Stimulated activated CD8-positive, alpha-beta memory T cell treated with anti-CD3 and anti-CD28 coated beads, Interleukin-12 subunit alpha, Interleukin-12 subunit beta, amount 100 ng/mL, for 24 hours (primary cell): ENCODE measurements at regions not wholly inside any gene's neighbourhood (a gene's known extent, or its start where the extent isn't known, plus 50 kb on each side); places are given as distances from the start of the nearest gene placed in this dataset.
"Not testable (repeated sequence)": the region's sequence is repeated elsewhere in the genome, so short reads cannot be mapped to it uniquely, and the experiment has no call there.

Experiments used
- DNase-seq: peaks from one replicate; pipeline ENCODE4 v3.0.0-alpha.2; 2020; ENCODE audit errors: extremely low read depth

- no peak for DNase-seq
Observed at GRCh38 chrX:45683914-45684313, 483.2 kb upstream of the DIPK2B start.

- no peak for DNase-seq
Observed at GRCh38 chrX:45681891-45682290, 481.2 kb upstream of the DIPK2B start.

DNA sequence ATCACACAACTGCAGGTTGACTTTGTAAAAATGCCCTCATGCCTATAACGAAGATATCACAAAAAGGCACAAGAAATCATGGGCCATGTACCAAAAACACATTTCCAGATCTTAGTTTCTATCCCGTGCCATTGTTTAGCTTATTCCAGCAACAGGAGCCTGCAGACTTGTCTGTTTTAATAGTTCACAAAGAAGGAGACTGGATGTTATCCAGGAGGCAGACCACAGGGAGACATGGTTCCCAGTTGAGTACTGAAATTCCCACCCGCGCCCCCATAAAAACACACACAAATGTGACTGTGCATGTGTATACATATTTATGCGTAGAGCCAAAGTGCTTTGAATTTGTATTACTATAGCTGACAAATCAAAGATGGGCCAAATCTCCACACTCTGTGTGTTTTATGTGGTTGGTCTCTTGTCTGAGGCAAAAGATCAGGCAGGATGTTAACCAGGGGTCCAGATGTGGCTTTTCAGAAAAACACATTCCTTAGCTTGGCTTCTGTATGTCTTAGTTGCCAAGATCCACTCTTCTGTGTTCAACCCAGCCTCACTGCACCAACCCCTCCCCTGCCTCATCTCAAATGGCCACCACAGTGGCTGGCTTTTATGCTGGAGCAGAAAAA lies 469.2 kb upstream of the DIPK2B start:
- DNase-seq = no peak

- no peak for DNase-seq
Observed at GRCh38 chrX:45668686-45669443, 468.2 kb upstream of the DIPK2B start.

GRCh38 chrX:45667666-45668065 lies 467.0 kb upstream of the DIPK2B start:
- DNase-seq = no peak

GRCh38 chrX:45664727-45665290 lies 464.1 kb upstream of the DIPK2B start:
- DNase-seq = no peak

- no peak for DNase-seq
Observed at GRCh38 chrX:45660477-45660876, 459.8 kb upstream of the DIPK2B start.

DNA sequence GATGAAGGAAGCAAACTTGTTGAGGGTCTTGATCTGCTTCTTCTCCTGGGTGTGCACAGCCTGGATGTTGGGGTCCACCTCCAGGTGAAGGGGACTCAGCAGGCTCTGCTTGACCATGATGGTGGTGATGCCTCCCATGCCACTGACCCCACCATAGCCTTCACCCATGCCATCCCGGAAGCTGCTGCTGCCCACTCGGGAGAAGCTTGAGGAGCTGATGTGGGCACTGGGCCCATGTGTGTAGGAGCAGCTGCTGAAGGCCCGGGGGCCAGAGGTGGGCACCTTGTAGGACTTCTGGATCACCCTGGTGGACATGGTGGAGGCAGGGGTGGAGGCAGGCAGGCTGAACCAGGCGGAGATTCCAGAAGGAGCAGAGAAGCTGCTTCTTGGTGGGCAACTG lies 432.7 kb upstream of the DIPK2B start:
- DNase-seq = no peak

- DNase-seq = no peak
Observed at GRCh38 chrX:45632506-45632905, 431.8 kb upstream of the DIPK2B start.

- DNase-seq = no peak
Observed at GRCh38 chrX:45630078-45630477, 429.4 kb upstream of the DIPK2B start.

- DNase-seq = no peak
Observed at GRCh38 chrX:45628041-45628440, 427.4 kb upstream of the DIPK2B start.

GRCh38 chrX:45623266-45623665 lies 422.6 kb upstream of the DIPK2B start:
- DNase-seq = no peak

DNA sequence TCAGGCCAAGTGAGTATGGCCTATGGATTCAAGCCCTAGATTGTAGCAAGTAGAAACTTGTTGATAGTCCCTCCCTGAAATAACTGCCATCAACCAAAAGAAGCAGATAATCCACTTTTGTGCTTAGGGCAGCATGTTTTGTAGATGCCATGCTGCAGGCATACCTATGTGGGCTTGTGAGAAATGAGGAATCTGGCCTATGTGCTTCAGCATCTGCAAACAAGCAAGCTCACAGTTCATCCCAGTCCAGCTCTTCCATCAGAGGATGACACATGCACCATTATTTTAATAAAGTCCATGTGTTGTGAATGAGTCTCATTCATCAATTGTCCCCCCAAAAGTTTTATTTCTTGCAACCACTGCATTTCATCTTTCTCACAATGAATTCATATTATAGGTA lies 421.9 kb upstream of the DIPK2B start:
- DNase-seq = no peak

DNA sequence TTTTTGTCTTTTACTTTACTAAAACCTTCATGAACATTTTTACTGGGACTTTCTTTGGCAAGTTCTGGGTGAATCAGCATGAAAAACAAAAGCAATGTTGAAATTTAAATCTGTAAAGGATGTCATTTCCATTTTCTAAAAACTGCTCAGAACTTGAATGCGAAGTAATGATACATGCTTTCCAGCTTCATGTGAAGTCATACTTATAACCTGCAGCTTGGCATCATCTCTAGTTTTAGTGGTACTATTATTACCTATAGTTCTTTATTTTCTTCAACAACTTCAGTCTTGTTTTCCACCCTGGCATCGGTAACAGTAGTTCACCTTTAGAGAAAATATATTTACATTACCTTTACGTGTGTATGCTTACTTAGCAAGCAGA lies 421.4 kb upstream of the DIPK2B start:
- DNase-seq = no peak

- DNase-seq = no peak
Observed at GRCh38 chrX:45621376-45622041, 420.8 kb upstream of the DIPK2B start.

DNA sequence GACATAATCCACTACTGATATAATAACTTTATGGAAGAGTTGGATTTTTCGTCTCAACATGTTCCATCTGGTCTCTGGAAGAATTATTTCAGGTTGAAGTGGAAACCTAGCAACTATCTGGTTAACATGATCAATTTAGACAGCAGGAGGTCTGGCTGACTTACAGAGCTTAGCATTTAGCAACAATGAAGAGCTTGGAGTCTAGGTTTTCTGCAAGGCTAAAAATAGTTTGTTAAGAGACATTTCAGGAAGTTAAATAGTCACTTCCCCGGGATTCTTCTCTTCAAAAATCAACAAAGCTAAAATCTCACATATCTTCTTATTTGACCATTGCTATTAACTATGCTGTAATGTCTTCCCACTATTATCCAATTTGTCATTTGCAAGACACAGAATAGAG lies 418.6 kb upstream of the DIPK2B start:
- no peak for DNase-seq

GRCh38 chrX:45615591-45615990 lies 414.9 kb upstream of the DIPK2B start:
- not testable (repeated sequence) for DNase-seq

DNA sequence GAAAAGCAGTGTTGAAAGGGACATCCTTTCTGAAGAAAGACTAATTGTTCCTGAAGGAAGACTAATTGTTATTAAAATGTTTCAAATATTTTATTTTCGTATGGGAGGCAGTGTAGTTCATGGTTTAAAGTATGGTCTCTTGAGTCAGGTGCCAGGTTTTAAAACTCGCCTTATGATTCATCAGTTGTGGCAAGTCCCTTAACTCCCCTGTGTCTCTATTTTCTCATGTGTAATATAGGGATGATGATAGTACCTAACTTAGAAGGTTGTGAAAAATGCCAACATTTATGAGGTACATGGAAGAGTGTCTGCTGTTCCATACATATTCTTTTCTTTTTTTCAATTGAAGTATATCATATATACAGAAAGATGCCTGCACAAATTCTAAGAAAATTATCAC lies 414.2 kb upstream of the DIPK2B start:
- DNase-seq = no peak

DNA sequence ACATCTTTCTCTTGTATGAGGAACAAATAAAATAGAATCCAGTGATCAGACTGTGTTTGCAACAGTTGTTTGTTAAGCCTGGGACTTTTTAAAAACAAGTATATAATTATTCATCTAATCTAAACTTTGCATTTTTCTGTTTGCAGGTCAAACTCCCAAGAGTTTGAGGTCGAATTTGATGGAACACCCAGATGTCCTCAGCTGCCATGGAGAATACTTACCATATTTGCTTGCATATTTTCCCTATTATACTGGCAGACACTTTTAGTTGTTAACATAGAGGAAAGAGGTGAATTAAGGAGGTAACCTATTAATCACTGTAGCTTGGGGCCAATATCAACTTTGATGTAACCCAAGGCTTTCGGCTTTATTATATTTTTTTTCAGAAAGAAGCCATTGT lies 401.5 kb upstream of the DIPK2B start:
- no peak for DNase-seq

DNA sequence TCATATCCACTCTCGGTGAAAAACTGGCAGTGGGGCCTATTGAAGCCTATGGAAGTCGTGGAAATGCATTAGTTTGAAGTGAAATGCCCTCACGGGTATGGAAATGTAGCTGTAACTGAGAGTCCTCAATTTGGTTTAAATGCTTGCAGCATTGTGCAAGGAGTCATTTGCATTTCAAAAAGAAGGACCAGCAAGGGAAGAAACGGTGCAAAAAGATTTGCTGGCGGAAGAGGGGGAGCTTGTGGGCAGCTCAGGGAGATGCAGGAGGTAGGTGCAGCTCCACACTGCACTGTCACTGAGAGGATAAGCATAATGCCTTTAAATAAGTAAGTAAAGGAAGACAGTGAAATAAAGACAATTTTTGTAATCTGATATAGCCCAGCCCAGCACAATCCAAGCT lies 400.4 kb upstream of the DIPK2B start:
- DNase-seq = no peak

DNA sequence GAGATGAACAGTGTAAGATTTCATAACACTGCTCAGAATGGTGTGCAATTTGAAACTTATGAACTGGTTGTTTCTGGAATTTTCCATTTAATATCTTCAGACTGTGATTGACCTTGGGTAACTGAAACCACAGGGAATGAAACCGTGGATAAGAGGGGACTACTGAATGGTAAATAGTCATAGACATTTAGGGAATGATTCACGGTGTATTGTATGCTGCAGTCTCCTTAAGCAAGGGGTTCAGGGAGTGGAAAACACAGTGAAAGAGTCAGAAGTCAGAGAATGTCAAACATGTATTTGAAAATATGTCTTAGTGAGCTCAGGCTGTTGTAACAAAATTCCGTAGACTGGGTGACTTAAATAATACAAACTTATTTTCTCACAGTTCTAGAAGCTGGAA lies 398.2 kb upstream of the DIPK2B start:
- no peak for DNase-seq

GRCh38 chrX:45596188-45596808 lies 395.6 kb upstream of the DIPK2B start:
- no peak for DNase-seq
